Neural cell (in vitro differentiated cells): ENCODE measurements at regions not wholly inside any gene's neighbourhood (a gene's known extent, or its start where the extent isn't known, plus 50 kb on each side); places are given as distances from the start of the nearest gene placed in this dataset.

Experiments used
- CTCF ChIP-seq: fragments of 450-650 bp; IDR thresholded peaks from 2 replicates; pipeline ENCODE4 v1.5.1; 2014; ENCODE audit warnings: antibody characterized with exemption, mild to moderate bottlenecking, moderate library complexity; ENCODE audit not compliant: poor library complexity, severe bottlenecking
- EZH2 ChIP-seq: fragments of 200-600, 300-800 bp; shearing (Covaris generic), sonication (generic); IDR thresholded peaks from 2 replicates; pipeline ENCODE4 v1.6.1; 2014; ENCODE audit warnings: antibody characterized with exemption, low read length, borderline replicate concordance, mild to moderate bottlenecking; ENCODE audit not compliant: insufficient read depth, poor library complexity, severe bottlenecking
- POLR2AphosphoS5 ChIP-seq: IDR thresholded peaks from 2 replicates; pipeline ENCODE4 v1.6.1; 2012
- REST ChIP-seq: IDR thresholded peaks from 2 replicates; pipeline ENCODE4 v1.6.1; 2012; ENCODE audit warnings: borderline replicate concordance
- TAF1 ChIP-seq: IDR thresholded peaks from 2 replicates; pipeline ENCODE4 v1.6.1; 2012; ENCODE audit warnings: low read depth

GRCh38 chr10:132129431-132129830, 57.3 kb upstream of the DPYSL4 start:
- TF ChIP-seq POLR2AphosphoS5 (no peak), TAF1 (no peak), CTCF (no peak), REST (no peak), EZH2 (no peak)
